ENCODE measurements at regions not wholly inside any gene's neighbourhood (a gene's known extent, or its start where the extent isn't known, plus 50 kb on each side); places are given as distances from the start of the nearest gene placed in this dataset.

- no peak for TF ChIP-seq ZNF274 (IDR thresholded peaks at IDR 0.05; ENCODE audit: low read depth, low read length)
- TF ChIP-seq YY1 (IDR thresholded peaks at IDR 0.05; ENCODE audit: insufficient read depth, insufficient read length), result no peak
These were observed 264.4 kb upstream of the RBMY1B start for GRCh38 chrY:21246780-21247179.

Measured in NT2/D1 (cell line).